Chondrocyte (in vitro differentiated cells): ENCODE measurements at regions not wholly inside any gene's neighbourhood (a gene's known extent, or its start where the extent isn't known, plus 50 kb on each side); places are given as distances from the start of the nearest gene placed in this dataset.

ENCODE experiments used
- DNase-seq: peaks from one replicate; pipeline ENCODE4 v3.0.0; 2021; ENCODE audit warnings: mixed read lengths, low spot score
- H3K27ac Mint-ChIP-seq: one replicate; pipeline ENCODE4 v1.8.0; 2021; ENCODE audit warnings: mild to moderate bottlenecking, moderate library complexity, mixed read lengths; ENCODE audit not compliant: unreplicated experiment
- H3K27me3 Mint-ChIP-seq: 2 replicates; pipeline ENCODE4 v1.8.0; 2021; ENCODE audit warnings: low read depth, mixed read lengths
- H3K36me3 Mint-ChIP-seq: 2 replicates; pipeline ENCODE4 v1.8.0; 2021; ENCODE audit warnings: low read depth, mixed read lengths
- H3K4me1 Mint-ChIP-seq: 2 replicates; pipeline ENCODE4 v1.8.0; 2021; ENCODE audit warnings: low read depth, mild to moderate bottlenecking, mixed read lengths
- H3K4me3 Mint-ChIP-seq: one replicate; pipeline ENCODE4 v1.8.0; 2021; ENCODE audit warnings: mild to moderate bottlenecking, moderate library complexity, mixed read lengths; ENCODE audit not compliant: unreplicated experiment
- H3K9me3 Mint-ChIP-seq: 2 replicates; pipeline ENCODE4 v1.8.0; 2021; ENCODE audit warnings: low read depth, mixed read lengths
- TF ChIP-seq, protein P1 (sequence below): fragments of 200-600 bp; sonication (generic); IDR thresholded peaks from 2 replicates; pipeline ENCODE4 v1.5.0; 2021; ENCODE audit warnings: antibody characterized with exemption, mild to moderate bottlenecking, moderate library complexity

DNA sequence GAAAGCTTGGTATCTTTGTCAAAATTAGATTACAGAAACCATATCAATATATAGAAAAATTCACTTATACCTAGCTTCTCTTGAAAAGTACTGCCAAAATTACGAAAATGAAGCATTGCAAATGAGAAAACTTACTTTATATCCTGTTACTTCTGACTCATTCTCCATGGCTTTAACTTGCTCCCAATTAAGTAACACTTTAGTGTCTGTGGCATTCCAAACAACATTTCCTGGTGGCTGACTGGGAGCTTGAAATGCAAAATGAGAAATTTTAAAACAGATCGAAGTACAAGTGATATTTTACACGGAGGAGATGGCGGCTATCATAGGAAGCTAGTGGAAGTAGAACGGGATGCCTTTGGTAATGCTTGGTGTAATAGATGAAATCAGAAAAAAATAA lies 347.3 kb downstream of the CNTN3 start:
- no peaks in the 10 kb centered on the region for H3K9me3 Mint-ChIP-seq
- no peaks in the 10 kb centered on the region for H3K36me3 Mint-ChIP-seq
- DNase-seq, result no peak
- no peak overlapping the region for H3K4me3 Mint-ChIP-seq
- no peak overlapping the region for H3K27ac Mint-ChIP-seq
- TF ChIP-seq, protein P1, sequence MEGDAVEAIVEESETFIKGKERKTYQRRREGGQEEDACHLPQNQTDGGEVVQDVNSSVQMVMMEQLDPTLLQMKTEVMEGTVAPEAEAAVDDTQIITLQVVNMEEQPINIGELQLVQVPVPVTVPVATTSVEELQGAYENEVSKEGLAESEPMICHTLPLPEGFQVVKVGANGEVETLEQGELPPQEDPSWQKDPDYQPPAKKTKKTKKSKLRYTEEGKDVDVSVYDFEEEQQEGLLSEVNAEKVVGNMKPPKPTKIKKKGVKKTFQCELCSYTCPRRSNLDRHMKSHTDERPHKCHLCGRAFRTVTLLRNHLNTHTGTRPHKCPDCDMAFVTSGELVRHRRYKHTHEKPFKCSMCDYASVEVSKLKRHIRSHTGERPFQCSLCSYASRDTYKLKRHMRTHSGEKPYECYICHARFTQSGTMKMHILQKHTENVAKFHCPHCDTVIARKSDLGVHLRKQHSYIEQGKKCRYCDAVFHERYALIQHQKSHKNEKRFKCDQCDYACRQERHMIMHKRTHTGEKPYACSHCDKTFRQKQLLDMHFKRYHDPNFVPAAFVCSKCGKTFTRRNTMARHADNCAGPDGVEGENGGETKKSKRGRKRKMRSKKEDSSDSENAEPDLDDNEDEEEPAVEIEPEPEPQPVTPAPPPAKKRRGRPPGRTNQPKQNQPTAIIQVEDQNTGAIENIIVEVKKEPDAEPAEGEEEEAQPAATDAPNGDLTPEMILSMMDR, result no peak
- peaks cover 12% of the 10 kb centered on the region for H3K4me1 Mint-ChIP-seq
- H3K27me3 Mint-ChIP-seq, result peaks cover 2% of the 10 kb centered on the region

DNA sequence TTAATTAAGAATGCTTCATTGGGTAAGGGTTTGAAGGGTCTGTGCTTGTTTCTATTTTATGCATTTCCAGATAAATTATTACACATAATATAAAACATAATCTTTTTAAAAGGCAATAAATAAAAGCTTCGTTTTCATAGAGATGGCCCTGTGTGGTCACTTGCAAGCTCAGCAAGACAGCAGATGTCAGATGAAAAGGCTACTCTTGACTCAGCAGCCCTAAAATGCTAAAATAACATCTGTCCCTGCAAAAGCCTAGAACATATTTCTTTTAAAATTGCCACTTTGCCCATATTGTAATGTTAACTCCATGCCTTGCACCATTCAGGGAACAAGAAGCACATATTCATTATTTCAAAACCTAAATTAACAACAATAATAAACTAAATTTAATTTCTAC lies 349.4 kb downstream of the CNTN3 start:
- no peak overlapping the region for H3K27ac Mint-ChIP-seq
- TF ChIP-seq, protein P1, result no peak
- no peaks in the 10 kb centered on the region for H3K9me3 Mint-ChIP-seq
- no peaks in the 10 kb centered on the region for H3K36me3 Mint-ChIP-seq
- H3K4me1 Mint-ChIP-seq, result peaks cover 12% of the 10 kb centered on the region
- no peak for DNase-seq
- H3K27me3 Mint-ChIP-seq, result peaks cover 2% of the 10 kb centered on the region
- H3K4me3 Mint-ChIP-seq, result no peak overlapping the region

DNA sequence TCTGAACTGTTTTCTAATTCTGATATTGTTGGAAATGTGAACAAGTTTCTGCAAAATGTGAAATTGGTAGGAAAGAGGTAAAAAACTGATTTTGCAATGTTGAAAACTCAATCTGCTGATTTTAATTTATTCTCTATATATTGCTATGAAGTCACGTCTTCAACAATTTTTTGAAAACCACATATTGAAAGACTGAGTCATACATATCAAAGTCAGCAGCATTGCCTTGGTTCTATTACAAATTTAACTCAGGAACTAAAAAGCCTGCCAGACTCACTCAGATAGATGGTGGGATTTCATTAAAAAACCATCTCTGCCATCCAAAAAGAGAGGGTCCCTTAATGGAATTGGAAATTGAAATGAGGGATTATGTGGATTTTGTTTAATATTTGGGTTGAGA lies 351.4 kb downstream of the CNTN3 start:
- Mint-ChIP-seq H3K4me1 (peaks cover 6% of the 10 kb centered on the region), H3K27ac (no peak overlapping the region), H3K27me3 (peaks cover 2% of the 10 kb centered on the region), H3K36me3 (no peaks in the 10 kb centered on the region), H3K9me3 (no peaks in the 10 kb centered on the region), H3K4me3 (no peak overlapping the region)
- no peak for DNase-seq
- TF ChIP-seq, protein P1, result no peak

GRCh38 chr3:74233091-74233490 lies 381.4 kb downstream of the CNTN3 start:
- Mint-ChIP-seq H3K4me3 (no peak overlapping the region), H3K27me3 (no peaks in the 10 kb centered on the region), H3K4me1 (no peaks in the 10 kb centered on the region), H3K36me3 (no peaks in the 10 kb centered on the region), H3K27ac (no peak overlapping the region), H3K9me3 (peaks cover 3% of the 10 kb centered on the region)
- no peak for DNase-seq
- TF ChIP-seq, protein P1, result no peak

DNA sequence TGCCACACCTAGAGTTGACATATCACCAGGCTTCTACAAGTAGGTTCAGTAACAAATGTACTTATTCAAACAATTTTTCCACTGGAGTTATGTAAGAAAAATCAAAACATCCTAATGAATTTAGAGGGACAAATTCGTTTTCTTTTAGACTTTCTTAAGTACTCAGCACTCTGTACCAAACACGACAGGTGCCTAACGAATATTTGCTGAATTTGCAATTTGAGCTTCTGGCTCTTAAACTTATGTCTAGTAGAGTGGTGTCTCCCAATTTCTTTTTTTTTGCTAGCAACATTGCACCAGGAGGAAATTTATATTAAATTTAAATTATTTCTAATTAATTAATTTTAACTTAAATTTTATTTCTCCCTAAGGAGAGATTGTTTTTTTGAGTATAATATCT lies 397.0 kb downstream of the CNTN3 start:
- H3K36me3 Mint-ChIP-seq, result no peaks in the 10 kb centered on the region
- no peak overlapping the region for H3K27ac Mint-ChIP-seq
- H3K4me3 Mint-ChIP-seq, result no peak overlapping the region
- TF ChIP-seq, protein P1, result no peak
- DNase-seq, result no peak
- H3K4me1 Mint-ChIP-seq, result no peaks in the 10 kb centered on the region
- H3K27me3 Mint-ChIP-seq, result no peaks in the 10 kb centered on the region
- H3K9me3 Mint-ChIP-seq, result peaks cover 2% of the 10 kb centered on the region
